K562 (cell line): ENCODE measurements at regions not wholly inside any gene's neighbourhood (a gene's known extent, or its start where the extent isn't known, plus 50 kb on each side); places are given as distances from the start of the nearest gene placed in this dataset.

ENCODE experiments used
- ATAC-seq: fragments of 200-7000 bp; cut with Tn5 transposase; 3 replicates; pipeline ENCODE4 v1.9.1; 2020; ENCODE audit warnings: moderate library complexity
- BruUV-seq: library from RNA; stranded (reverse); fragments of 400-500 nt; replicated peaks from 2 replicates; lab custom pipeline; 2021; lab: Mats Ljungman, UMichigan
- CTCF ChIA-PET: fragments of 300-600 bp; formaldehyde crosslinking; extraction: SDS; loops from one replicate; lab custom pipeline; 2021; ENCODE audit warnings: low intra/inter-chr PET ratio; lab: Yijun Ruan, JAX
- POLR2A ChIA-PET: fragments of 300-600, 350-650 bp; sonication (Branson Sonifier 250); formaldehyde crosslinking; extraction: SDS; loops from one replicate; lab custom pipeline; 2021; ENCODE audit warnings: antibody characterized with exemption, inconsistent platforms; lab: Yijun Ruan, JAX
- DNase-seq, 4 experiments: peaks; one replicate each; pipeline versions ENCODE4 v3.0.0 to v3.0.0-alpha.2; 2011 to 2018; ENCODE audit warnings: low spot score in 3 of 4, mixed read lengths in 3 of 4; ENCODE audit errors: extremely low read depth in 1 of 4
- FAIRE-seq: peaks from 2 replicates; lab custom pipeline; 2011; peaks lifted over from hg19 to GRCh38; lab: Jason Lieb, UNC
- H2AFZ ChIP-seq: 2 replicates; pipeline ENCODE4 v1.6.0; 2011; ENCODE audit warnings: low read depth, low read length, control low read depth, inconsistent platforms
- H3K27ac ChIP-seq: fragments of 200-600 bp; 3 replicates; pipeline ENCODE4 v1.8.0; 2011; ENCODE audit warnings: low read depth, mild to moderate bottlenecking, control low read depth, inconsistent platforms, low read length, moderate library complexity, mixed read lengths; ENCODE audit errors: extremely low read depth
- H3K27me3 ChIP-seq, 2 experiments: fragments of 300-600 bp in 1 of 2; 2 replicates in 1 of 2; 3 replicates in 1 of 2; pipeline versions ENCODE4 v1.6.0 to v1.8.0; 2011; ENCODE audit warnings: inconsistent platforms in 2 of 2, low read length in 2 of 2, mild to moderate bottlenecking in 1 of 2, mixed read lengths in 1 of 2, moderate library complexity in 1 of 2; ENCODE audit not compliant: control insufficient read depth in 2 of 2, insufficient read depth in 2 of 2
- H3K36me3 ChIP-seq: fragments of 300-600 bp; 3 replicates; pipeline ENCODE4 v1.8.0; 2011; ENCODE audit warnings: mild to moderate bottlenecking, low read length, inconsistent platforms; ENCODE audit not compliant: control insufficient read depth, insufficient read depth
- H3K4me1 ChIP-seq, 2 experiments: fragments of 200-600 bp in 1 of 2; replicated peaks in 1 of 2; 2 replicates in 1 of 2; 3 replicates in 1 of 2; pipeline versions ENCODE4 v1.5.1 to v1.8.0; 2011; ENCODE audit warnings: inconsistent platforms in 2 of 2, low read length in 2 of 2, mild to moderate bottlenecking in 1 of 2, mixed read lengths in 1 of 2, moderate library complexity in 1 of 2; ENCODE audit not compliant: control insufficient read depth in 2 of 2, insufficient read depth in 2 of 2
- H3K4me2 ChIP-seq: 2 replicates; pipeline ENCODE4 v1.6.1; 2011; ENCODE audit warnings: low read length, control low read depth, inconsistent platforms, mixed read lengths; ENCODE audit not compliant: insufficient read depth
- H3K4me3 ChIP-seq: fragments of 200-600 bp; sonication (generic), shearing (Covaris generic); 2 replicates; pipeline ENCODE4 v1.5.1; 2016; ENCODE audit warnings: control low read depth, inconsistent platforms
- H3K79me2 ChIP-seq: fragments of 200-600 bp; 3 replicates; pipeline ENCODE4 v1.8.0; 2011; ENCODE audit warnings: low read length, inconsistent platforms; ENCODE audit not compliant: control insufficient read depth, insufficient read depth
- H3K9ac ChIP-seq, 2 experiments: 2 replicates each; pipeline versions ENCODE4 v1.6.0 to v1.6.1; 2011; ENCODE audit warnings: low read depth in 2 of 2, low read length in 2 of 2, control low read depth in 1 of 2, inconsistent platforms in 1 of 2, mild to moderate bottlenecking in 1 of 2, mixed read lengths in 1 of 2; ENCODE audit not compliant: insufficient read depth in 1 of 2
- H3K9me1 ChIP-seq: one replicate; pipeline ENCODE4 v1.6.0; 2011; ENCODE audit warnings: inconsistent platforms, mild to moderate bottlenecking, low read length, moderate library complexity; ENCODE audit not compliant: control insufficient read depth, insufficient read depth
- H3K9me3 ChIP-seq: replicated peaks from 2 replicates; pipeline ENCODE4 v1.5.1; 2011; ENCODE audit warnings: low read depth, low read length, inconsistent platforms; ENCODE audit not compliant: control insufficient read depth, insufficient read depth
- H4K20me1 ChIP-seq: replicated peaks from 2 replicates; pipeline ENCODE4 v1.6.1; 2011; ENCODE audit warnings: low read length, inconsistent platforms, mixed read lengths; ENCODE audit not compliant: control insufficient read depth, insufficient read depth
- BCL6 ChIP-seq: fragments of 250-450 bp; sonication (Bioruptor Pico); IDR thresholded peaks from 2 replicates; pipeline ENCODE4 v1.4.0; 2020
- BCOR ChIP-seq: fragments of 450-650 bp; IDR thresholded peaks from 2 replicates; pipeline ENCODE4 v1.6.1; 2016
- CHD2 ChIP-seq: IDR thresholded peaks from 2 replicates; pipeline ENCODE4 v1.6.1; 2011; ENCODE audit warnings: low read depth, low read length
- ELK1 ChIP-seq: sonication (generic); formaldehyde crosslinking; IDR thresholded peaks from 2 replicates; pipeline ENCODE4 v1.8.1; 2022; ENCODE audit warnings: missing genetic modification reagents
- HNRNPL ChIP-seq: fragments of 200-400 bp; formaldehyde crosslinking; IDR thresholded peaks from 2 replicates; pipeline ENCODE4 v1.6.1; 2017; ENCODE audit warnings: low read depth, mild to moderate bottlenecking, low read length
- KDM1A ChIP-seq, 2 experiments: fragments of 450-650 bp; IDR thresholded peaks; 2 replicates each; pipeline ENCODE4 v1.6.1; 2016; ENCODE audit warnings: mild to moderate bottlenecking in 2 of 2
- KLF13 ChIP-seq: fragments of 450-650 bp; IDR thresholded peaks from 2 replicates; pipeline ENCODE4 v1.6.1; 2016; ENCODE audit warnings: missing genetic modification characterization, low read depth, mild to moderate bottlenecking, missing compliant biosample characterization, moderate library complexity, borderline replicate concordance
- MCM2 ChIP-seq: fragments of 450-650 bp; IDR thresholded peaks from 2 replicates; pipeline ENCODE4 v1.6.1; 2017; ENCODE audit warnings: low read depth, mild to moderate bottlenecking
- NFIC ChIP-seq: fragments of 450-650 bp; IDR thresholded peaks from 2 replicates; pipeline ENCODE4 v1.6.1; 2017; ENCODE audit warnings: mild to moderate bottlenecking, inconsistent platforms
- PRMT5 ChIP-seq: sonication (generic); formaldehyde crosslinking; IDR thresholded peaks from 2 replicates; pipeline ENCODE4 v1.5.0; 2020; ENCODE audit warnings: missing genetic modification reagents
- PURB ChIP-seq: sonication (generic); formaldehyde crosslinking; IDR thresholded peaks from 2 replicates; pipeline ENCODE4 v1.9.0; 2021; ENCODE audit warnings: low read depth, mild to moderate bottlenecking, missing genetic modification reagents
- RBM25 ChIP-seq: fragments of 200-400 bp; formaldehyde crosslinking; IDR thresholded peaks from 2 replicates; pipeline ENCODE4 v1.6.1; 2018; ENCODE audit warnings: low read length, low read depth, moderate library complexity; ENCODE audit not compliant: severe bottlenecking
- RNF2 ChIP-seq: sonication (generic); IDR thresholded peaks from 2 replicates; pipeline ENCODE4 v1.6.1; 2016
- SPI1 ChIP-seq: IDR thresholded peaks from 2 replicates; pipeline ENCODE4 v1.6.1; 2011; ENCODE audit warnings: low read depth, low read length, control low read depth, borderline replicate concordance
- TARDBP ChIP-seq: fragments of 450-650 bp; IDR thresholded peaks from 2 replicates; pipeline ENCODE4 v1.6.1; 2016
- ZKSCAN1 ChIP-seq: fragments of 150-350 bp; IDR thresholded peaks from 2 replicates; pipeline ENCODE4 v1.6.1; 2016; ENCODE audit warnings: low read depth, low read length
- ZNF146 ChIP-seq: IDR thresholded peaks from one replicate; pipeline ENCODE4 v1.6.1; 2018; ENCODE audit warnings: missing compliant biosample characterization; ENCODE audit not compliant: unreplicated experiment
- ZNF263 ChIP-seq: sonication (generic); formaldehyde crosslinking; IDR thresholded peaks from 2 replicates; pipeline ENCODE4 v1.8.0; 2022; ENCODE audit warnings: mild to moderate bottlenecking, missing genetic modification reagents, borderline replicate concordance
- ZNF584 ChIP-seq: fragments of 200-800 bp; sonication (Bioruptor generic); IDR thresholded peaks from 2 replicates; pipeline ENCODE4 v1.6.1; 2016; ENCODE audit warnings: low read depth, mild to moderate bottlenecking, missing genetic modification characterization, missing compliant biosample characterization
- in situ Hi-C: fragments of 300-500 bp; cut with MboI; formaldehyde crosslinking; loops from 4 replicates; pipeline ENCODE4 v1.15.0; 2018; ENCODE audit warnings: inconsistent platforms, mixed read lengths
- intact Hi-C: fragments of 100-400 bp; cut with micrococcal nuclease; formaldehyde crosslinking; loops from 2 replicates; pipeline ENCODE4 v1.14.2; 2022
- TF ChIP-seq, protein P1 (sequence below): fragments of 250-450 bp; sonication (Bioruptor Pico); IDR thresholded peaks from 2 replicates; pipeline ENCODE4 v1.5.0; 2022; ENCODE audit warnings: mild to moderate bottlenecking
- TF ChIP-seq, protein P2 (sequence below), 3 experiments: fragments of 200-800 bp in 1 of 3; sonication (Bioruptor generic) in 1 of 3; sonication (generic) in 1 of 3; formaldehyde crosslinking in 1 of 3; IDR thresholded peaks; 2 replicates each; pipeline versions ENCODE4 v1.6.1 to v1.8.0; 2016 to 2022; ENCODE audit warnings: mild to moderate bottlenecking in 2 of 3, missing compliant biosample characterization in 2 of 3, missing genetic modification characterization in 2 of 3, missing genetic modification reagents in 1 of 3
- TF ChIP-seq, protein P3 (sequence below): fragments of 450-650 bp; IDR thresholded peaks from 2 replicates; pipeline ENCODE4 v1.6.1; 2016

GRCh38 chr16:17011712-17012111, 459.0 kb downstream of the XYLT1 start:
- no peaks in the 10 kb centered on the region for H4K20me1 ChIP-seq
- no peak overlapping the region for H3K4me3 ChIP-seq
- no peak overlapping the region for H3K4me2 ChIP-seq
- ATAC-seq = no peak
- peaks cover 7 to 19% of the 10 kb centered on the region in 2 experiments; a peak in 4 of 5 replicates for H3K4me1 ChIP-seq
- BruUV-seq = no TSS peak
- DNase-seq = no peak
- H3K79me2 ChIP-seq = peaks cover 23% of the 10 kb centered on the region
- H3K27me3 ChIP-seq = no peaks in the 10 kb centered on the region
- H2AFZ ChIP-seq = no peak overlapping the region
- in situ Hi-C loops (no loop called here), intact Hi-C loops (no loop called here)
- CTCF ChIA-PET = no interaction called here
- H3K9me3 ChIP-seq = no peaks in the 10 kb centered on the region
- no peaks in the 10 kb centered on the region for H3K9me1 ChIP-seq
- FAIRE-seq = no peak
- POLR2A ChIA-PET = no interaction called here
- H3K27ac ChIP-seq = no peak overlapping the region
- H3K9ac ChIP-seq = no peak overlapping the region
- no peaks in the 10 kb centered on the region; the same call in 2 of the 3 replicates for H3K36me3 ChIP-seq
- TF ChIP-seq, protein P1, sequence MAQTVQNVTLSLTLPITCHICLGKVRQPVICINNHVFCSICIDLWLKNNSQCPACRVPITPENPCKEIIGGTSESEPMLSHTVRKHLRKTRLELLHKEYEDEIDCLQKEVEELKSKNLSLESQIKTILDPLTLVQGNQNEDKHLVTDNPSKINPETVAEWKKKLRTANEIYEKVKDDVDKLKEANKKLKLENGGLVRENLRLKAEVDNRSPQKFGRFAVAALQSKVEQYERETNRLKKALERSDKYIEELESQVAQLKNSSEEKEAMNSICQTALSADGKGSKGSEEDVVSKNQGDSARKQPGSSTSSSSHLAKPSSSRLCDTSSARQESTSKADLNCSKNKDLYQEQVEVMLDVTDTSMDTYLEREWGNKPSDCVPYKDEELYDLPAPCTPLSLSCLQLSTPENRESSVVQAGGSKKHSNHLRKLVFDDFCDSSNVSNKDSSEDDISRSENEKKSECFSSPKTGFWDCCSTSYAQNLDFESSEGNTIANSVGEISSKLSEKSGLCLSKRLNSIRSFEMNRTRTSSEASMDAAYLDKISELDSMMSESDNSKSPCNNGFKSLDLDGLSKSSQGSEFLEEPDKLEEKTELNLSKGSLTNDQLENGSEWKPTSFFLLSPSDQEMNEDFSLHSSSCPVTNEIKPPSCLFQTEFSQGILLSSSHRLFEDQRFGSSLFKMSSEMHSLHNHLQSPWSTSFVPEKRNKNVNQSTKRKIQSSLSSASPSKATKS (CRISPR knock-in tag) = no peak
- TF ChIP-seq SPI1 (no peak), RBM25 (peak; percentile 82), ZKSCAN1 (no peak), ZNF584 (CRISPR knock-in tag) (no peak), KDM1A (IDR thresholded peaks at IDR 0.05) (0 out of 4 replicates have a peak, but pooled peaks have one; percentile 17 to 46), PRMT5 (CRISPR knock-in tag) (no peak), PURB (CRISPR knock-in tag) (no peak), RNF2 (no peak), NFIC (no peak), BCL6 (CRISPR knock-in tag) (no peak), CHD2 (no peak), TARDBP (no peak), ZNF146 (CRISPR knock-in tag) (peak; percentile 98), MCM2 (no peak), ZNF263 (no peak), KLF13 (tag) (no peak), HNRNPL (no peak), BCOR (peak; percentile 68; the same call in 1 of the 2 replicates), ELK1 (CRISPR knock-in tag) (no peak)
- TF ChIP-seq, protein P2, sequence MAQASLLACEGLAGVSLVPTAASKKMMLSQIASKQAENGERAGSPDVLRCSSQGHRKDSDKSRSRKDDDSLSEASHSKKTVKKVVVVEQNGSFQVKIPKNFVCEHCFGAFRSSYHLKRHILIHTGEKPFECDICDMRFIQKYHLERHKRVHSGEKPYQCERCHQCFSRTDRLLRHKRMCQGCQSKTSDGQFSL (CRISPR knock-in tag; IDR thresholded peaks at IDR 0.05) = no peak
- TF ChIP-seq, protein P2 (tag; IDR thresholded peaks at IDR 0.05) = no peak
- TF ChIP-seq, protein P3, sequence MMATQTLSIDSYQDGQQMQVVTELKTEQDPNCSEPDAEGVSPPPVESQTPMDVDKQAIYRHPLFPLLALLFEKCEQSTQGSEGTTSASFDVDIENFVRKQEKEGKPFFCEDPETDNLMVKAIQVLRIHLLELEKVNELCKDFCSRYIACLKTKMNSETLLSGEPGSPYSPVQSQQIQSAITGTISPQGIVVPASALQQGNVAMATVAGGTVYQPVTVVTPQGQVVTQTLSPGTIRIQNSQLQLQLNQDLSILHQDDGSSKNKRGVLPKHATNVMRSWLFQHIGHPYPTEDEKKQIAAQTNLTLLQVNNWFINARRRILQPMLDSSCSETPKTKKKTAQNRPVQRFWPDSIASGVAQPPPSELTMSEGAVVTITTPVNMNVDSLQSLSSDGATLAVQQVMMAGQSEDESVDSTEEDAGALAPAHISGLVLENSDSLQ = no peak
